ENCODE measurements at regions not wholly inside any gene's neighbourhood (a gene's known extent, or its start where the extent isn't known, plus 50 kb on each side); places are given as distances from the start of the nearest gene placed in this dataset.

DNA sequence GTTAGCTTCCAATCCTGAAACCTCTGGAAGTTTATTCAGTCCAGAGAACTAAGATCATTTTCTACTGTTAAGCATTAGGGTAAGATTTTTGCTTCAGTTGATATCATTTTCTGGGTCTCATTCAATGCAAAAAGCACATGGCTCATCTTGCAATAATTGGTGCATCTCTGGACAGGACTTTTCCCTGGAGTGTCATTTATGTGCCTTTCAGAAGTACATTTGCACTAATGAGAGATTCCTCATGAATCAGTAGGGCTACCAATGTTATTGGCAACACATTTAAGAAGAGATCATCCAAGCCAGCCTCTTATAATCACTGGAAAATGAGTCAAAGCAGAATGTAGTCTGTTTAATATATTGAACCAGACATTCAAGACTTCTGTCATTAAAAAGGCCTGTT, 224.2 kb upstream of the CHRNA7 start:
- BruUV-seq (replicated peaks) = no TSS peak
- Histone ChIP-seq H3K27me3 (ENCODE audit: control insufficient read depth in 1 of 2, insufficient read depth in 2 of 2, low read length in 2 of 2) (peaks cover 0 to 4% of the 10 kb centered on the region in 2 experiments; a peak in 1 of 5 replicates), H3K9me3 (ENCODE audit: low read length) (no peaks in the 10 kb centered on the region), H3K4me1 (ENCODE audit: insufficient read depth, low read length) (no peaks in the 10 kb centered on the region), H3K79me2 (ENCODE audit: insufficient read depth, low read length) (no peaks in the 10 kb centered on the region), H3K4me2 (ENCODE audit: low read depth, low read length) (no peak overlapping the region), H2AFZ (ENCODE audit: low read length) (no peak overlapping the region), H3K4me3 (replicated peaks in 1 of 3; ENCODE audit: insufficient read depth in 1 of 3, low read depth in 2 of 3, low read length in 3 of 3) (no peak overlapping the region), H3K27ac (ENCODE audit: extremely low read length, insufficient read depth, low read length) (no peak overlapping the region), H3K36me3 (replicated peaks in 1 of 2; ENCODE audit: control insufficient read depth in 1 of 2, insufficient read depth in 2 of 2, low read length in 2 of 2) (no peaks in the 10 kb centered on the region), H3K9ac (ENCODE audit: insufficient read depth, low read depth, low read length) (no peak overlapping the region), H4K20me1 (ENCODE audit: insufficient read depth, low read length) (no peaks in the 10 kb centered on the region)
- TF ChIP-seq ZFAT (CRISPR knock-in tag; conservative IDR thresholded peaks at IDR 0.05) (no peak), ESRRA (CRISPR knock-in tag; IDR thresholded peaks at IDR 0.05; ENCODE audit: low read depth) (no peak), XBP1 (CRISPR knock-in tag; IDR thresholded peaks at IDR 0.05) (no peak), GABPA (IDR thresholded peaks at IDR 0.05; ENCODE audit: low read depth, low read length) (no peak), GABPA (CRISPR knock-in tag; IDR thresholded peaks at IDR 0.05; ENCODE audit: low read depth) (no peak), NKX3-1 (CRISPR knock-in tag; IDR thresholded peaks at IDR 0.05) (no peak), MXI1 (IDR thresholded peaks at IDR 0.05; ENCODE audit: borderline replicate concordance, low read depth, low read length) (no peak), RARA (CRISPR knock-in tag; IDR thresholded peaks at IDR 0.05) (no peak)
- TF ChIP-seq, protein P1, sequence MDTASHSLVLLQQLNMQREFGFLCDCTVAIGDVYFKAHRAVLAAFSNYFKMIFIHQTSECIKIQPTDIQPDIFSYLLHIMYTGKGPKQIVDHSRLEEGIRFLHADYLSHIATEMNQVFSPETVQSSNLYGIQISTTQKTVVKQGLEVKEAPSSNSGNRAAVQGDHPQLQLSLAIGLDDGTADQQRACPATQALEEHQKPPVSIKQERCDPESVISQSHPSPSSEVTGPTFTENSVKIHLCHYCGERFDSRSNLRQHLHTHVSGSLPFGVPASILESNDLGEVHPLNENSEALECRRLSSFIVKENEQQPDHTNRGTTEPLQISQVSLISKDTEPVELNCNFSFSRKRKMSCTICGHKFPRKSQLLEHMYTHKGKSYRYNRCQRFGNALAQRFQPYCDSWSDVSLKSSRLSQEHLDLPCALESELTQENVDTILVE (CRISPR knock-in tag; IDR thresholded peaks at IDR 0.05) = no peak
- TF ChIP-seq, protein P2, sequence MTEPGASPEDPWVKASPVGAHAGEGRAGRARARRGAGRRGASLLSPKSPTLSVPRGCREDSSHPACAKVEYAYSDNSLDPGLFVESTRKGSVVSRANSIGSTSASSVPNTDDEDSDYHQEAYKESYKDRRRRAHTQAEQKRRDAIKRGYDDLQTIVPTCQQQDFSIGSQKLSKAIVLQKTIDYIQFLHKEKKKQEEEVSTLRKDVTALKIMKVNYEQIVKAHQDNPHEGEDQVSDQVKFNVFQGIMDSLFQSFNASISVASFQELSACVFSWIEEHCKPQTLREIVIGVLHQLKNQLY (CRISPR knock-in tag; IDR thresholded peaks at IDR 0.05) = no peak
- TF ChIP-seq, protein P3, sequence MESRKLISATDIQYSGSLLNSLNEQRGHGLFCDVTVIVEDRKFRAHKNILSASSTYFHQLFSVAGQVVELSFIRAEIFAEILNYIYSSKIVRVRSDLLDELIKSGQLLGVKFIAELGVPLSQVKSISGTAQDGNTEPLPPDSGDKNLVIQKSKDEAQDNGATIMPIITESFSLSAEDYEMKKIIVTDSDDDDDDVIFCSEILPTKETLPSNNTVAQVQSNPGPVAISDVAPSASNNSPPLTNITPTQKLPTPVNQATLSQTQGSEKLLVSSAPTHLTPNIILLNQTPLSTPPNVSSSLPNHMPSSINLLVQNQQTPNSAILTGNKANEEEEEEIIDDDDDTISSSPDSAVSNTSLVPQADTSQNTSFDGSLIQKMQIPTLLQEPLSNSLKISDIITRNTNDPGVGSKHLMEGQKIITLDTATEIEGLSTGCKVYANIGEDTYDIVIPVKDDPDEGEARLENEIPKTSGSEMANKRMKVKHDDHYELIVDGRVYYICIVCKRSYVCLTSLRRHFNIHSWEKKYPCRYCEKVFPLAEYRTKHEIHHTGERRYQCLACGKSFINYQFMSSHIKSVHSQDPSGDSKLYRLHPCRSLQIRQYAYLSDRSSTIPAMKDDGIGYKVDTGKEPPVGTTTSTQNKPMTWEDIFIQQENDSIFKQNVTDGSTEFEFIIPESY (CRISPR knock-in tag; IDR thresholded peaks at IDR 0.05) = no peak
- TF ChIP-seq, protein P4, sequence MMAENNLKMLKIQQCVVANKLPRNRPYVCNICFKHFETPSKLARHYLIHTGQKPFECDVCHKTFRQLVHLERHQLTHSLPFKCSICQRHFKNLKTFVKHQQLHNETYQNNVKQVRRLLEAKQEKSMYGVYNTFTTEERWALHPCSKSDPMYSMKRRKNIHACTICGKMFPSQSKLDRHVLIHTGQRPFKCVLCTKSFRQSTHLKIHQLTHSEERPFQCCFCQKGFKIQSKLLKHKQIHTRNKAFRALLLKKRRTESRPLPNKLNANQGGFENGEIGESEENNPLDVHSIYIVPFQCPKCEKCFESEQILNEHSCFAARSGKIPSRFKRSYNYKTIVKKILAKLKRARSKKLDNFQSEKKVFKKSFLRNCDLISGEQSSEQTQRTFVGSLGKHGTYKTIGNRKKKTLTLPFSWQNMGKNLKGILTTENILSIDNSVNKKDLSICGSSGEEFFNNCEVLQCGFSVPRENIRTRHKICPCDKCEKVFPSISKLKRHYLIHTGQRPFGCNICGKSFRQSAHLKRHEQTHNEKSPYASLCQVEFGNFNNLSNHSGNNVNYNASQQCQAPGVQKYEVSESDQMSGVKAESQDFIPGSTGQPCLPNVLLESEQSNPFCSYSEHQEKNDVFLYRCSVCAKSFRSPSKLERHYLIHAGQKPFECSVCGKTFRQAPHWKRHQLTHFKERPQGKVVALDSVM (CRISPR knock-in tag; IDR thresholded peaks at IDR 0.05) = no peak
- TF ChIP-seq, protein P5, sequence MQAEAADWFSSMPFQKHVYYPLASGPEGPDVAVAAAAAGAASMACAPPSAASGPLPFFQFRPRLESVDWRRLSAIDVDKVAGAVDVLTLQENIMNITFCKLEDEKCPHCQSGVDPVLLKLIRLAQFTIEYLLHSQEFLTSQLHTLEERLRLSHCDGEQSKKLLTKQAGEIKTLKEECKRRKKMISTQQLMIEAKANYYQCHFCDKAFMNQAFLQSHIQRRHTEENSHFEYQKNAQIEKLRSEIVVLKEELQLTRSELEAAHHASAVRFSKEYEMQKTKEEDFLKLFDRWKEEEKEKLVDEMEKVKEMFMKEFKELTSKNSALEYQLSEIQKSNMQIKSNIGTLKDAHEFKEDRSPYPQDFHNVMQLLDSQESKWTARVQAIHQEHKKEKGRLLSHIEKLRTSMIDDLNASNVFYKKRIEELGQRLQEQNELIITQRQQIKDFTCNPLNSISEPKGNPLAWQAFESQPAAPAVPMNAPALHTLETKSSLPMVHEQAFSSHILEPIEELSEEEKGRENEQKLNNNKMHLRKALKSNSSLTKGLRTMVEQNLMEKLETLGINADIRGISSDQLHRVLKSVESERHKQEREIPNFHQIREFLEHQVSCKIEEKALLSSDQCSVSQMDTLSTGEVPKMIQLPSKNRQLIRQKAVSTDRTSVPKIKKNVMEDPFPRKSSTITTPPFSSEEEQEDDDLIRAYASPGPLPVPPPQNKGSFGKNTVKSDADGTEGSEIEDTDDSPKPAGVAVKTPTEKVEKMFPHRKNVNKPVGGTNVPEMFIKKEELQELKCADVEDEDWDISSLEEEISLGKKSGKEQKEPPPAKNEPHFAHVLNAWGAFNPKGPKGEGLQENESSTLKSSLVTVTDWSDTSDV (CRISPR knock-in tag; IDR thresholded peaks at IDR 0.05) = no peak
- intact Hi-C loops (cut with micrococcal nuclease; ENCODE audit: unreplicated experiment) (no loop called here), in situ Hi-C loops (cut with HindIII; ENCODE audit: extremely low pct_ligation_motif_present, low pct_unique_long_range_greater_than_20kb) (loop anchor here (10.0 kb wide), 1 partner anchor 59 kb away; no protein-coding TSS in a partner anchor)
- CTCF ChIA-PET (ENCODE audit: low intra/inter-chr PET ratio, low total read pairs) = no interaction called here
- DNase-seq (ENCODE audit: low spot score) (no peak), ATAC-seq (no peak), FAIRE-seq (no peak)
- POLR2A ChIA-PET = no interaction called here

All from HepG2 (cell line).